GM18873 (cell line): ENCODE measurements at regions not wholly inside any gene's neighbourhood (a gene's known extent, or its start where the extent isn't known, plus 50 kb on each side); places are given as distances from the start of the nearest gene placed in this dataset.

Experiments used
- ATAC-seq: cut with Tn5 transposase; IDR thresholded peaks from one replicate; pipeline ENCODE4 v1.9.1; 2021; ENCODE audit warnings: mild to moderate bottlenecking, moderate library complexity, moderate number of reproducible peaks; ENCODE audit not compliant: unreplicated experiment, low FRiP score

DNA sequence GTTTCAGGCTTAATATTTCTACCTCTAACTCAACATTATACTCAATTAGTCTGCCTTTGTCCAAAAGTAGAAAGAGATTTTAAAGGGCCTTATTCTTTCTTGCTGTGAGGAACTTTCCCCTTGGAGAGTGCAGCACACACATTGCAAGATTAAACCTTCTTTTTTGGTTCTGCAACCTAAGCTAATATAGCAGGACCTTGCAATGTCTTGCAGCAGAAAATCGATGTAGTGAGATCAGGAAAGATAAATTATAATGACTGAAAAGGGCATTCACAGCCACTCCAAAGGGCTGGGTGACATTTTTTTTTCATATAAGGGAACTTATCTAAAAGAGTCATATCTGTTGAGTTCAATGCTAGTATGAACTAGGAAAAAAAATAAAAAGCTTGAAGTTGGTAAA is 422.7 kb upstream of the ADAMTS16 start:
- ATAC-seq: no peak

DNA sequence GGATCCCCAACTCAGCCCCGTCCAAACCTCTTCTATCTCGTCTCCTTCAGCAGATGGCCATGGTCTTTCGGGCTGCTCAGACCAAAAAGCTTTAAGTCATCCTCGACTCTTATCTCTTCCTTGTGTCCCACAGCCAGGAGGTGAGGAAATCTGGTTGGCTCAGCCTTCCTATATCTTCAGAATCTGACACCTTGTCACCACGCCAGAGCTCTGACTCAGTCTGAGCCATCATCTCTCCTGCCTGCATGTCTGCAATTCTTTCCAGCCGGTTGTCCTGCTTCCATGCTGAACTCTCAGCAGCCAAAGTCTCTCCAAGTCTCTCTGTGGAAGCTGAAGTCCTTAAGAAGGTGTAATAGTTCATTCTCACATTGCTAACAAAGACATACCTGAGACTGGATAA is 419.3 kb upstream of the ADAMTS16 start:
- ATAC-seq: no peak

DNA sequence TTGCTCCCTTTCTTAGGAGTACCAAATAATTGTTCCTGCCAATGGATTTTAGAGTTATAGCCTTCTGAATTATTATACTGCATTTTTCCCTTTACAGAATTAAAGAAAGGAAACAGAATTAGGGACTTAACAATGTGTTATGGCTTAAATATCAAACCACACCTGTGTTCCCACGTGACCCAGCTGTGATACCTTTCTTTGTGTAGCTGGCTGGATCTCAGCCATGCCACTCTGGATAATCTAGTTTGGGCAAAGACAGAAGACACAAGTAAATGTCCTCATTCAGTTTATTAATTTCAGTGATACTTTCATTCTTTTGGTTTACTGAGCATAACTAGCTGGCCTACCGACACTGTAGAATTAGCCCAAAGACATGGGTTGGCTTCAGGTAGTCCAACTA is 417.2 kb upstream of the ADAMTS16 start:
- no peak for ATAC-seq

DNA sequence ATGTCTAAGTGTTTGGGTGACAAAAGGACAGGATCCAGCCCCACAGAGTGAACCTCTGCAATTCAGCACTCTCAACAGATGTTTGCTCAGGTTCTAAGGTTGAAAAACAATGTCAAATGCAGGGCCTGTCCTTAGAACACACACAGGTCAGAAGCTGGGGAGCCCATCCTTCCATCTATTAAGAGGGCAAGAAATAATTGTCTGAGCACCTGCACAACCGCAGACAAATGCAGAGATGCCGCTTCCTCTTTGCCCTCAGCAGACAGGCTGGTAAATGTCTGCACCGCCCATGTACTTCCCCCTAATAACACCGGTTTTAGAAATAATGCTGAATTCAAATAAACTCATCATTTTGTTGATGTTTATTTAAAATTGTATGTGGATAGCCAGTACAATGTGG is 414.5 kb upstream of the ADAMTS16 start:
- no peak for ATAC-seq

DNA sequence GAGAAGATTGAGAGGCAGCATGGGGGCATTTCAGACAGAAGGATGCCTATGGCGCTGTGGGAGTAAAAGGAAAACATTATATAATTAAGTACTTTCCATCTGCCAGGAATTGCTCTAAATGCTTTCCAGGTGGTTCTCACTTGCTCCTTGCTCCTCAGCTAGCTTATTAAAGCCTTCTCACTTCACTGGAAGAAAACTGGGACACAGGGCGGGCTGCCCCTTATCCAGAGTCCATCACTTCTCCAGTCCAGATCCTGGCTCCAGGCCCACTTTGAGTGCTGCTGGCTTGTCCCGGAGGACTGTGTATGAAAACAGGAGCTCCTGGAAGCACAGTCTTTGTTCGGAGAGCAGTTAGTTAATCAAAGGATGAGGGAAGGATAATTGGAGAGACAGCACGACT is 409.9 kb upstream of the ADAMTS16 start:
- ATAC-seq: no peak

DNA sequence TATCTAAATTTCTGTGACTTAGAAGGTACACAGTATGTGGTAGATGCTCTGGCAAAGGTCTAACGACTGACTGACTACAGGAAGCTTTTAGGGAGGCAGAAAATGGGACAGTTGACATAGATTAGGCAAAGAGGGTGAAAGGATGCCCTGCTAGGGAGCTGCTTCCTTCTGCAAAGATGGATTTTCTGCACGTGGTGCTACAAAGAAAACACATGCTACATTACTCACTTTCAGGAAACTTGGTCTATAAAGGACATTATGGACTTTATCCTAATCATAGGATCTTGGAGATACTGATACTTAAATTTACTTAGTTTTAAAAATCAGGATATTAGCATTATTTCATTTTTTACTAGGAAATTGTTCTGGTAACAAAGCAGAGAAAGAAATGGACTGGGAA is 405.8 kb upstream of the ADAMTS16 start:
- no peak for ATAC-seq

DNA sequence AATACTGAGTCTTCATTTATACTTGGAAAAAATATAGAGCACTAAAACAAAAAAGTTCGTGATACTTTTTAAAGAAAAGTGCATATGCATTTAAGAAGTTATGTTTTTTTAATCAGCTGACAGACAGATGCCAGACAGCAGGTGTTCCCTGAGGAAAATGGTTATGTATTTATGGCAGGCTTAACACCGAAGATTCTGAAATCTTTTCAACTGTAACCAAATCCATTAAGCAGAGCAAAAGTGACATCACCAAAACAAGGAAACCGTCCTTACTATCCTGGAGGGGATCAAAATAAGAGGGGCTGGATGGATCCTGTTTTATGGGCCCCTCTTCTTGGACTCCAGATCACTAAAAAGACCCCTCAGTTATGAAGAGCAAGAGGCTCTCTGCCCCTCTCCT is 404.9 kb upstream of the ADAMTS16 start:
- no peak for ATAC-seq

DNA sequence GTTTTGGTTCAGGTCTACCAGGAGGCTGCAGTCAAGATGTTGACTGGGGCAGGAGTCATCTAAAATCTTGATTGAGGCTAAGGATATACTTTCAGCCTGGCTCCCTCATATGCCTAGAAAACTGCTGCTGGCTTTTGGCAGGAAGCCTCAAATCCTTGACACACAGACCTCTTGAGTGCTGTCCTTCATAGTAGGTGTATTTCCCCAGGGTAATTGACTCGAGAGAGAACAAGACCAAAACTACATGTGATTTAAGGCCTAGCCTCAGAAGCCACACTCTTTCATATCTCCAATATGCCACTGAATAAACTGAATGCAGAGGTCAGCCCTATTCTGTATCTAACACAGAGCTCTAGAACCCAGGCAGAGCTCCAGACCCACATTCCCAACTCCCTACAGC is 402.3 kb upstream of the ADAMTS16 start:
- no peak for ATAC-seq

DNA sequence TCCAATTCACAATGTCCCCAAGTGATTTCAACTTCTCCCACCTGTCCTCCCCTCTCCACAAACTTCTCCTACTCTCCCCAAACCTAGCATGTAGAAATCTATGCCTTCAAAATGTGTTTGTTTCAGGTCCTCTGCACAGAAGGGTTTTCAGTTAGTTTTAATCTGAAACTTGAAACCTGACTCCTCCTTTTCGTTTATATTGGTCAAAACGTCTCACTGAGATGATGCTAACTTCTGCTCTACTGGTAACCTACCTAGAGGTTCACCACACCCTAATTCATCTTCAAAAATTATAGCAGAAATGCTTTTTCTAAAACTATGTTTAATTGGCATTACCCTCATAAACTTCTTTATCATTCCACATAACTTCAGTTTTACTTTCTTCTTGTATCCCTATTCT is 401.8 kb upstream of the ADAMTS16 start:
- ATAC-seq: no peak

DNA sequence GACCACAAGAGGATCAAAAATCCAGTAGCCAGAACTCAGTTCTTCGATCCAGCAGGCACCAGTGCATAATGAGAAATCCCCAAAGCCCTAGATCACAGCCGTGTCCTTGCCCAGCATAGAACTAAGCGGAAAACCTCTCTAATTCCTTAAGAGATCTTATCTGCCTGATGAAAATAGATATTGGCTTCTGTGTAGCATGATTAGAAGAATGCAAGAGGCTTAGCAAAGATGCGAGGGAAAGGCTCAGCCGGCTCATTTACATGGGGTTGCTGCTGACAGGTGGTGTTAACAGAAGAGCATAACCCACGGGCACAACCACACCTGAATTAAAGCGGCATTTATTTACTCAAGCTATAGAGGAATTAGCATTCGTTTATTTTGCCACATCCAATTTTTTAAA is 400.0 kb upstream of the ADAMTS16 start:
- ATAC-seq: no peak

DNA sequence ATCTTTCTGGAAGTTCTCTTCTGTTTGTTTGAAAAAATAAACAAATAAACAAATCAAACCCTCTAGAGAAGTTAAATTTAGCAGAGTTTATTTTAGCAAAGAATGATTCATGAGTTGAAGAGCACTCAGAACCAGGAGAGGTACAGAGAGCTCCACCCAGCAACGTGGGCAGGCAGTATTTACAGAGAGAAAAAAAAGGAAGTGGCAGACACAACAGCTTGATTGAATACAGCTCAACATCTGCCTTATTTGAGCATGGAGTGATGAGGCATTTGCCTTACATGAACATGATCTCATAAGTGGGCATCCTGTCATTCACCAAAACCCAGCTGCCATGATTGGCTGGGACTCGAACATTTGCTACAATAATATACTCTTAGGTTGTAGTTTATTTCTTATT is 381.6 kb upstream of the ADAMTS16 start:
- ATAC-seq: no peak

DNA sequence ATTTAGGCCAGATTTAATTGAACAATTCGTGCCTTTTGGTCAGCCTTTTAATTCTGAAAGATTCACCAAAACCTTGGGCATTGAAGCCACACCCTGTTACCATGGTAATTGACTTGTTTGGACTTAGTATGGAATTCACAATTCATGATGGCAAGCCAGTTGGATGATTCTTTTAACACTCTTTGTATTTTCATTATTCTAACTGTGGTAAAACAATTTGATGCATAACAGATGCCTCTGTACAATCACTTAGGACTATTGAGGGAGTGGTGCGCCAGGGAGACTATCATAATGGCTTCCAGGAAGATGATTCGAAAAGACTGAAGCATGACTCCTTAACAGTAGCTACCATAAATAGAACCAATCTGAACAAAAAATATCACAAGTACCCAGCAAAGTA is 381.1 kb upstream of the ADAMTS16 start:
- no peak for ATAC-seq

DNA sequence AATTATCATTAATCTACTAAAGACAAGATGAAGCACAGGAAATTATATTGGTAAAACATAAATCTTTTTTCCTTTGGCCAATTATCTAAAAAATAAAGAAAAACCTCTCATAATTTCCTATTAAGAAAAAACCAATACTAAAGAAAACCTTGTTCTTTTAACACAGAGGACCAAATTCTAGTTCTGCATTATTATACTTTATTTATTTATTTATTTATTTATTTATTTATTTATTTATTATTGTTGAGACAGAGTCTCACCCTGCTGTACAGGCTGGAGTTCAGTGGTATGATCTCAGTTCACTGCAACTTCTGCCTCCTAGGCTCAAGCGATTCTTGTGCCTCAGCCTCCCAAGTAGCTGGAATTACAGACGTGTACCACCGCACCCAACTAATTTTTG is 377.8 kb upstream of the ADAMTS16 start:
- ATAC-seq: no peak

DNA sequence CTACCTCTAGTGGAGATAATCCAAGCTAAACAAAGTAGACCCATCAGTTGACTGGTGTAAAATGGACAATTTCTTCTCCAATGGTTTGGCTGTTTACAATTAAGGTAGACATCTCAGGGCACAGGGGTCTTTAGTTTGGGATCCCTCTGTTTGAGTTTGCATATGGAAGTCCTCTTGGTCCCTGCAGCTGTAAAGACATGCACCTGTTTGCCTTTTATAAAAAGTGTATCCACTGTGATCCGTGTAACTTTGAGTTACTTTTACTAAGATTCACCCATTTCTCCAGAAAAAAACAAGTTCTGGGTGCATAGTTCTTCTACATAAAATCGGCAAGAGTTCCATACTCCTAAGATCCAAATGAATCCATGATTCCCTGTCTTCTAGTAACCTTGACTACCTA is 374.7 kb upstream of the ADAMTS16 start:
- no peak for ATAC-seq

DNA sequence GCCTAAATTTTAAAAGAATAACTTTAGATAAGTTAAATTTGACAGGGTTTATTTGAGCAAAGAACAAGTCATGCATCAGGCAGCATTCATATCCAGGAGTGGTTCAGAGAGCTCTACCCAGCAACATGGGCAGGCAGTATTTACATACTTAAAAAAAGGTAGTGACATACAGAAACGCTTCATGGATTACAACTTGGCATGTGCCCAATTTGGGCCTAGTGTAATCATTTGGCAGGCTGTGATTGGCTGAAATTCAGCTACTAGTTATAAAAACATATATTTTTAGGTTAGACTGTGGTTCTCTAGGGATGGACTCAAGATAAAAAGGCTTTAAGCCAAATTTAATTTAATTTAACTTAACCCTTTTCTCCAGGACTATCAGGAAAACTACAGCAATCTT is 374.0 kb upstream of the ADAMTS16 start:
- ATAC-seq: no peak

DNA sequence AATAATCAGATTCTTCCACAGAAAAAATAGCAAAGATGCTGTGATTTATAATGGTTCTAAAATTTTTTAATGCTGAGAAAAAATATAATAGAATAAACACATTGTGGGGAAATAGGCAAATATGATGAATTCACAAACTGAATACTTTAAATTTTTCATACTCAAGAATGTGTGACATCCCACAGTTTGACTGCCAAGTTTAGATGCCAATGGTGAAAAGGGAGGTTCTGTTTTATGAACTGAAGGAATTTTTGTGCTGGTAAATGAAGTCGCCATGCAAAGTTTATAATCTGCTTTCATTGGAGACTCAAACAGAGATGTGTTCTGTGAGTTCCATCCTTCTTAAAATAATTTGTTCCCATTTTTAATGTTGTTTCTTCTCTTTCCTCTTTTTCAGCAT is 367.5 kb upstream of the ADAMTS16 start:
- no peak for ATAC-seq

DNA sequence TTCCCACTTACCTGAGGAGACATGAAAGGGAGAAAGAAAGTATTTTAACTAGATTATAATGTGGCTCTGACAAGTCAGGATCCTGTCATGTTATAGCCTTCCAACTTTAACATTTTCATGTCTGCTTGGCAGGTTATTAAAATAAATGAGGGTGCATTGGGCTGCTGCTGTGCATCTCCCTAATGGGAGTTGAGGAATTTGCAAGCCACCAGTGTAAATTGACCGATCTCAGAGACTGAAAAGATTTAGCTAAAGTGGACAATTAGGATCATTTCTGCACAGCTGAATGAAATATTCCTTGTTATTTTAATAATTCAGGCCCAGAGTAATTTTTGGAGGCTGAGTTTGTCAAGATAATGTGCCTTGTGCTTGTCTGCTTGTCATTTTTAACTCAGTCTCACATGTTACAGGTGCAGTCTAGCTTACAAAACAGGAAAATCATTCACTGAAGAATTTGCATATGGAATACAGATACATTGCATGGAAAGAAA is 366.3 kb upstream of the ADAMTS16 start:
- ATAC-seq: no peak

DNA sequence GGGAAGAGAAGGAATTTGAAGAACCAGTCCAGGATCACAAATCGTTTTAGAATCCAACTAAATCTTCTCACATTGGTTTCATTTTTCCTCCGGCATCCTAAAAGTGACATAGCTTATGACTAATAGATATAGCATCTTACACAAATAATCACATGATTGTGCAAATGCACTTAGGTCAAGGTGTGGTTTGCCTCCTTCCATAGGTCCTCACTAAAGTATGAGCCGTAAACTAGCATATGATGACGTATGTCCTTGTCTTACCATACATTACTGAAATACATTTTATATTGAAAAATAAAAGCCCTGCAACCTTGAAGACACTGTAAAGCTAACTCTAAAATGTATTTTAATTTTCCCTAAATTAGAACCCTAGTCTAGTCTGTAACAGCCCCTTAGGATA is 362.7 kb upstream of the ADAMTS16 start:
- no peak for ATAC-seq

DNA sequence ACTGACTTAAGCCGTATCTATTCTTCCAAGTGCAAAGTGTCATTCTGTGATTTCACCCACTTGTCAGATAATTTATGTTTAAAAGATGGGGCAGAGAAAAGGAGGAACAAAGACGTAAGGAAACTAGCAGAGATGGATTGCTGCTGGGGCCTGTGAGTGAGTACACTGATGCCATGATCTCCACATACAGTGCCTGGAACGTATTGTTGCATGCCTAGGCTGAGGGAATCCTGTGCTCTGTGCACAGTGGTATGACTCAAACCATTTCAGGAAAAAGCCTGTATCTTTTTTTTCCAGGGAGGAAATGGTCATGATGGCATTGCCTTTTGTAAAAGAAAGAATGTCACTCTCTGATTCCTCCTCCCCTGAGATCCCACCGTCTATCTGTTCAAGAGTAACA is 359.5 kb upstream of the ADAMTS16 start:
- ATAC-seq: no peak

DNA sequence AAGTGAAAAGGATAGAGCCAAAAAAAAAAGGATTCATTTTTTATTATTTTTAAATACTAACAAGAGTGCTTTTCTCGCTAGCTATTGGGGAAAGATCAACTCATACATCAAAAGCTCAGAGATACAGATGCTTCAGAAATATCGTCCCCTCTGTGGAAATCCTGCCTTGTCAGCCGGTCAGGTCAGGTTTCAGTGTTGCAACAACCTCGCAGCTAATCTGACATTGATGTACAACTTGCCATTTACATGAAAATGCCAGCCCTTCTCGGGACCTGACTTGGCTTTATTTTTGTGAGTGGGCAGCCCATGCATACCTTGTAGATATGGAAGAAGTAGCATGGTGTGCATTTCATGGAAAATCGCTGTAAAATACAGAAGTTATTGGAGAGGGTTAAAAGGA is 358.8 kb upstream of the ADAMTS16 start:
- no peak for ATAC-seq

DNA sequence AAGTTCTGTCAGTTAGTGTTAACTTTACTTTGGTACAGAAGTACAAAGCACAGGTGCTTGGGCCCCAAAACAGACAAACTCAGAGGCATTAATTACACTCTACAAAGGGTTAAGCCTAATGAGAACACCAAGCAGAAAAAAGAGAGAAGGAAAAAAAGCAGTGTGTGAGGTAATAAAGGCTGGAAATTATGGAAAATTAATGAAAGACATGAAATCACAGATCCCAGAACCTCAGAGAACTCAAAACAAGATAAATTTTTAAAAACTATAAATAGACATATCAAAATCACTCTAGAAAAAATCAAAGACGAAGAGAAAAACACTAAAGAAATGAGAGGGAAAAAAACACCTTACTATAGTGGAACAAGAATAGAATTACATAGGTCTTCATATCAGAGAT is 354.2 kb upstream of the ADAMTS16 start:
- no peak for ATAC-seq

DNA sequence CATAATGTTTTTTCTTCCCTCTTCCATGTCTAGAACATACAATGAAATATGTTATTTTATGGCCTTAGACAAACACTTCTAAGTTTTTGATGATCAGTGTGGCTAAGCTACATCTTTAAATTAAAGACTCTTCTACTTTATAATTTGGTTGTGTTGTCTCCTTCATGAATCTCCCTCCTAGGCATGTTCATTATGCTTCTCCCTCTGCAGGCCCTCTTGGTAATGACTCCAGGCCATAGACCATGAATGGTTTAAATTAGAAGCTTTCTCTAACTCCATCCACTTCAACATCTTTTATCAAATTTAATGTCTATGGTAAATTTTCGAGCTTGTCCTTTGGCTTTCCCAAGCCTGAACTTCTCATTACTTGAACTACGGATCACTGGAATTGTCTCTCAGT is 342.7 kb upstream of the ADAMTS16 start:
- ATAC-seq: no peak

DNA sequence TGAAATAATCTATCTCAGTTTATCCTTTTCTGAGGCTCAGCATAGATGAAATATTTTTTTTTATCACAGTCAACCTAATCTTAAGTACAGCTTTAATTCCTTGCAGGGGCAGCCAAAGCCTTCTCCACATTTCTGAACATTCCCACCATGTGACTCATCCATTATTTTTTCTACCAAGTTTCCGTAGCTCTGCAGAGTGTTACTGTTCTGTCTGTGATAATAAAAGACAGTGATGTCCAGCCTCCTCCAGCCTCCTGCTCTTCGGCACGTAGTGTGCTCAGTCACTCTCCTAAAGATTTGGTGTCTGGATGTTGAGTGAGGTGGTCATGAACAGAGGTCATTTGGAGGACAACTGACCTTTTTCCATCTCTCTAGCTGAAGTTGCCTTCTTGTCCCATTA is 338.1 kb upstream of the ADAMTS16 start:
- no peak for ATAC-seq
